Breast epithelium (tissue), 3 donors: ENCODE measurements at regions not wholly inside any gene's neighbourhood (a gene's known extent, or its start where the extent isn't known, plus 50 kb on each side); places are given as distances from the start of the nearest gene placed in this dataset.

Source experiments
- POLR2AphosphoS5 ChIP-seq, 3 donors: sonication (generic); formaldehyde crosslinking; IDR thresholded peaks; one replicate each; pipeline ENCODE4 v1.6.1; 2017; ENCODE audit warnings: antibody characterized with exemption in 3 of 3
- TF ChIP-seq, protein P1 (sequence below), 3 donors: fragments of 450-650 bp; IDR thresholded peaks; one replicate each; pipeline ENCODE4 v1.5.1; 2016 to 2017; ENCODE audit warnings: antibody characterized with exemption in 3 of 3, mild to moderate bottlenecking in 3 of 3, moderate library complexity in 3 of 3

DNA sequence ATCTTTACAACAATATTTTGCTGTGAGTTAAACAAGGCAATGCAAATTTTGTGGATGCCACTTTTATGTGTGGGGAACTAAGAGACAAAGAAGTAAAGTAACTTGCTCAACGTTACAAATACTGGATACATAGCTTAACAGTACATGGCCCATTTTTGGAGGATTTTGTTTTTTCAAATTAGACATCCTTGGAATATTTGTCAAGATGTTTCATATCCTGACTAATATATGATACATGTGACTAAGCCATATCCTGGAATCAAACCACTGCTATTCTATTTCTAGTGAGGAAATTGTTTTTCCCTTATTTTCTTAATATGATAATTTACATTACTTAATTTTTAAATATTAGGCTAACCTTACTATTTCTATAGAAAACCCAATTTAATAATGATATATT, 529.8 kb downstream of the DMRTA1 start:
- TF ChIP-seq, protein P1, sequence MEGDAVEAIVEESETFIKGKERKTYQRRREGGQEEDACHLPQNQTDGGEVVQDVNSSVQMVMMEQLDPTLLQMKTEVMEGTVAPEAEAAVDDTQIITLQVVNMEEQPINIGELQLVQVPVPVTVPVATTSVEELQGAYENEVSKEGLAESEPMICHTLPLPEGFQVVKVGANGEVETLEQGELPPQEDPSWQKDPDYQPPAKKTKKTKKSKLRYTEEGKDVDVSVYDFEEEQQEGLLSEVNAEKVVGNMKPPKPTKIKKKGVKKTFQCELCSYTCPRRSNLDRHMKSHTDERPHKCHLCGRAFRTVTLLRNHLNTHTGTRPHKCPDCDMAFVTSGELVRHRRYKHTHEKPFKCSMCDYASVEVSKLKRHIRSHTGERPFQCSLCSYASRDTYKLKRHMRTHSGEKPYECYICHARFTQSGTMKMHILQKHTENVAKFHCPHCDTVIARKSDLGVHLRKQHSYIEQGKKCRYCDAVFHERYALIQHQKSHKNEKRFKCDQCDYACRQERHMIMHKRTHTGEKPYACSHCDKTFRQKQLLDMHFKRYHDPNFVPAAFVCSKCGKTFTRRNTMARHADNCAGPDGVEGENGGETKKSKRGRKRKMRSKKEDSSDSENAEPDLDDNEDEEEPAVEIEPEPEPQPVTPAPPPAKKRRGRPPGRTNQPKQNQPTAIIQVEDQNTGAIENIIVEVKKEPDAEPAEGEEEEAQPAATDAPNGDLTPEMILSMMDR (IDR thresholded peaks at IDR 0.05), result no peak
- TF ChIP-seq POLR2AphosphoS5 (IDR thresholded peaks at IDR 0.05), result no peak
